HEK293 (cell line): ENCODE measurements at regions not wholly inside any gene's neighbourhood (a gene's known extent, or its start where the extent isn't known, plus 50 kb on each side); places are given as distances from the start of the nearest gene placed in this dataset.

ENCODE experiments used
- CTCF ChIP-seq: fragments of 450-650 bp; formaldehyde crosslinking; IDR thresholded peaks from 2 replicates; pipeline ENCODE4 v1.5.1; 2016; ENCODE audit warnings: missing biosample characterization, missing genetic modification characterization
- TRIM28 ChIP-seq: IDR thresholded peaks from 2 replicates; pipeline ENCODE4 v1.6.1; 2011; ENCODE audit warnings: low read length, control low read depth, borderline replicate concordance
- ZNF121 ChIP-seq: fragments of 450-650 bp; formaldehyde crosslinking; IDR thresholded peaks from 2 replicates; pipeline ENCODE4 v1.5.1; 2016; ENCODE audit warnings: missing biosample characterization, missing genetic modification characterization
- TF ChIP-seq, protein P1 (sequence below): fragments of 450-650 bp; formaldehyde crosslinking; optimal IDR thresholded peaks from 2 replicates; pipeline ENCODE3; 2016; ENCODE audit warnings: missing biosample characterization, mild to moderate bottlenecking, missing genetic modification characterization

GRCh38 chr12:89234324-89235114 lies 117.8 kb downstream of the DUSP6 start:
- TF ChIP-seq CTCF (tag by site-specific recombination) (no peak), TRIM28 (no peak), ZNF121 (no peak)
- TF ChIP-seq, protein P1, sequence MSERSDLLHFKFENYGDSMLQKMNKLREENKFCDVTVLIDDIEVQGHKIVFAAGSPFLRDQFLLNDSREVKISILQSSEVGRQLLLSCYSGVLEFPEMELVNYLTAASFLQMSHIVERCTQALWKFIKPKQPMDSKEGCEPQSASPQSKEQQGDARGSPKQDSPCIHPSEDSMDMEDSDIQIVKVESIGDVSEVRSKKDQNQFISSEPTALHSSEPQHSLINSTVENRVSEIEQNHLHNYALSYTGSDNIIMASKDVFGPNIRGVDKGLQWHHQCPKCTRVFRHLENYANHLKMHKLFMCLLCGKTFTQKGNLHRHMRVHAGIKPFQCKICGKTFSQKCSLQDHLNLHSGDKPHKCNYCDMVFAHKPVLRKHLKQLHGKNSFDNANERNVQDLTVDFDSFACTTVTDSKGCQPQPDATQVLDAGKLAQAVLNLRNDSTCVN = no peak
